Stomach (tissue), 4 donors: ENCODE measurements at regions not wholly inside any gene's neighbourhood (a gene's known extent, or its start where the extent isn't known, plus 50 kb on each side); places are given as distances from the start of the nearest gene placed in this dataset.

Experiments used
- CTCF ChIP-seq, 7 experiments: fragments of 450-650 bp in 4 of 7; fragments of 200-600 bp in 3 of 7; sonication (generic) in 3 of 7; IDR thresholded peaks; one replicate each; pipeline ENCODE4 v1.5.1; 2016 to 2019; ENCODE audit warnings: antibody characterized with exemption in 7 of 7, control low read depth in 2 of 7, mild to moderate bottlenecking in 1 of 7
- EP300 ChIP-seq: sonication (generic); formaldehyde crosslinking; IDR thresholded peaks from one replicate; pipeline ENCODE4 v1.6.1; 2017; ENCODE audit warnings: antibody characterized with exemption
- POLR2A ChIP-seq, 4 donors: fragments of 450-650 bp; IDR thresholded peaks; one replicate each; pipeline ENCODE4 v1.6.1; 2016; ENCODE audit warnings: antibody characterized with exemption in 4 of 4, control low read depth in 2 of 4, mild to moderate bottlenecking in 1 of 4, moderate library complexity in 1 of 4

DNA sequence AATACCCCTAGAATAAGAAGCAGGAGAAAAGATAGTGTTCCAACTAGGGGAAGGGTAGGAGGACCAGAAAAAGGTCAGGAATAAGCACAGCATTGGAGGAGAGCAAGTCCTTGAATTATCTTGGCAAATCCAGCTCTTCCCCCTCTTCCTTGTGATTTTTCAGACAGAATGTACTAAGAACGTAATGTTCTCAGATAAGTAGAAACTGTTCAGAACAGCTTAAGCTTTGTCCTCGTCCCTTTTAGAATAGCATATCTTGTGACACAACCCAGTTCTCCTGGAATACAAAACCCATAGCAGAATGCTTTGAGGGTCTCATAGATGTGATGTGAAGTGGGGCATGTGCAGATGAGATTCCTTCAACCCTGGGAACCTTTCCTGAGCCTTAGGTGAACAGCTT lies 97.4 kb downstream of the EMB start:
- TF ChIP-seq CTCF (IDR thresholded peaks at IDR 0.05) (no peak), EP300 (no peak), POLR2A (IDR thresholded peaks at IDR 0.05) (no peak)
